ENCODE measurements at regions not wholly inside any gene's neighbourhood (a gene's known extent, or its start where the extent isn't known, plus 50 kb on each side); places are given as distances from the start of the nearest gene placed in this dataset.

GRCh38 chr3:127448671-127449070, 141.9 kb downstream of the TPRA1 start:
- H3K27ac ChIP-seq (ENCODE audit: low read depth in 2 of 2, low read length in 1 of 2): no peak overlapping the region
- DNase-seq: no peak
- no peak overlapping the region for H3K4me2 ChIP-seq
- H3K36me3 ChIP-seq (replicated peaks in 1 of 2; ENCODE audit: control insufficient read depth in 1 of 2, insufficient read depth in 2 of 2, low read length in 1 of 2): no peaks in the 10 kb centered on the region
- H3K4me1 ChIP-seq (ENCODE audit: control insufficient read depth in 1 of 2, insufficient read depth in 2 of 2, low read depth in 1 of 2, low read length in 1 of 2): peaks cover 0 to 8% of the 10 kb centered on the region in 2 experiments; a peak in 1 of 4 replicates
- H3K27me3 ChIP-seq (ENCODE audit: insufficient read depth): no peaks in the 10 kb centered on the region
- no peak overlapping the region for H3K4me3 ChIP-seq (ENCODE audit: low read depth in 2 of 2, low read length in 1 of 2)
- H3K9me3 ChIP-seq: no peaks in the 10 kb centered on the region
- no peaks in the 10 kb centered on the region for H3K79me2 ChIP-seq (ENCODE audit: insufficient read depth)
- no peaks in the 10 kb centered on the region for H3K9me2 ChIP-seq
- H3K9ac ChIP-seq: no peak overlapping the region
- no peaks in the 10 kb centered on the region for H4K20me1 ChIP-seq (ENCODE audit: insufficient read depth)
- no peak overlapping the region for H2AFZ ChIP-seq (ENCODE audit: low read depth)
- no peak for TF ChIP-seq MXI1 (IDR thresholded peaks at IDR 0.05; ENCODE audit: low read depth, low read length)
- no peak for TF ChIP-seq NFIC (IDR thresholded peaks at IDR 0.05; ENCODE audit: borderline replicate concordance)
- TF ChIP-seq, protein P1, sequence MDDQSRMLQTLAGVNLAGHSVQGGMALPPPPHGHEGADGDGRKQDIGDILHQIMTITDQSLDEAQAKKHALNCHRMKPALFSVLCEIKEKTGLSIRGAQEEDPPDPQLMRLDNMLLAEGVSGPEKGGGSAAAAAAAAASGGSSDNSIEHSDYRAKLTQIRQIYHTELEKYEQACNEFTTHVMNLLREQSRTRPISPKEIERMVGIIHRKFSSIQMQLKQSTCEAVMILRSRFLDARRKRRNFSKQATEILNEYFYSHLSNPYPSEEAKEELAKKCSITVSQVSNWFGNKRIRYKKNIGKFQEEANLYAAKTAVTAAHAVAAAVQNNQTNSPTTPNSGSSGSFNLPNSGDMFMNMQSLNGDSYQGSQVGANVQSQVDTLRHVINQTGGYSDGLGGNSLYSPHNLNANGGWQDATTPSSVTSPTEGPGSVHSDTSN (IDR thresholded peaks at IDR 0.05): no peak
- TF ChIP-seq, protein P2, sequence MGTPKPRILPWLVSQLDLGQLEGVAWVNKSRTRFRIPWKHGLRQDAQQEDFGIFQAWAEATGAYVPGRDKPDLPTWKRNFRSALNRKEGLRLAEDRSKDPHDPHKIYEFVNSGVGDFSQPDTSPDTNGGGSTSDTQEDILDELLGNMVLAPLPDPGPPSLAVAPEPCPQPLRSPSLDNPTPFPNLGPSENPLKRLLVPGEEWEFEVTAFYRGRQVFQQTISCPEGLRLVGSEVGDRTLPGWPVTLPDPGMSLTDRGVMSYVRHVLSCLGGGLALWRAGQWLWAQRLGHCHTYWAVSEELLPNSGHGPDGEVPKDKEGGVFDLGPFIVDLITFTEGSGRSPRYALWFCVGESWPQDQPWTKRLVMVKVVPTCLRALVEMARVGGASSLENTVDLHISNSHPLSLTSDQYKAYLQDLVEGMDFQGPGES (IDR thresholded peaks at IDR 0.05; ENCODE audit: low read depth, low read length): no peak
- TF ChIP-seq ELF1 (IDR thresholded peaks at IDR 0.05): no peak
- TF ChIP-seq JUND (IDR thresholded peaks at IDR 0.05): no peak
- TF ChIP-seq FOXM1 (IDR thresholded peaks at IDR 0.05; ENCODE audit: low read depth): no peak
- TF ChIP-seq, protein P3, sequence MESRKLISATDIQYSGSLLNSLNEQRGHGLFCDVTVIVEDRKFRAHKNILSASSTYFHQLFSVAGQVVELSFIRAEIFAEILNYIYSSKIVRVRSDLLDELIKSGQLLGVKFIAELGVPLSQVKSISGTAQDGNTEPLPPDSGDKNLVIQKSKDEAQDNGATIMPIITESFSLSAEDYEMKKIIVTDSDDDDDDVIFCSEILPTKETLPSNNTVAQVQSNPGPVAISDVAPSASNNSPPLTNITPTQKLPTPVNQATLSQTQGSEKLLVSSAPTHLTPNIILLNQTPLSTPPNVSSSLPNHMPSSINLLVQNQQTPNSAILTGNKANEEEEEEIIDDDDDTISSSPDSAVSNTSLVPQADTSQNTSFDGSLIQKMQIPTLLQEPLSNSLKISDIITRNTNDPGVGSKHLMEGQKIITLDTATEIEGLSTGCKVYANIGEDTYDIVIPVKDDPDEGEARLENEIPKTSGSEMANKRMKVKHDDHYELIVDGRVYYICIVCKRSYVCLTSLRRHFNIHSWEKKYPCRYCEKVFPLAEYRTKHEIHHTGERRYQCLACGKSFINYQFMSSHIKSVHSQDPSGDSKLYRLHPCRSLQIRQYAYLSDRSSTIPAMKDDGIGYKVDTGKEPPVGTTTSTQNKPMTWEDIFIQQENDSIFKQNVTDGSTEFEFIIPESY (IDR thresholded peaks at IDR 0.05; ENCODE audit: borderline replicate concordance, low read depth): no peak
- no peak for TF ChIP-seq TEAD4 (IDR thresholded peaks at IDR 0.05; ENCODE audit: borderline replicate concordance, insufficient read depth)
- no peak for TF ChIP-seq SMC3 (IDR thresholded peaks at IDR 0.05; ENCODE audit: low read depth, low read length)
- TF ChIP-seq MEF2A (IDR thresholded peaks at IDR 0.05; ENCODE audit: borderline replicate concordance, low read depth): no peak
- TF ChIP-seq, protein P4, sequence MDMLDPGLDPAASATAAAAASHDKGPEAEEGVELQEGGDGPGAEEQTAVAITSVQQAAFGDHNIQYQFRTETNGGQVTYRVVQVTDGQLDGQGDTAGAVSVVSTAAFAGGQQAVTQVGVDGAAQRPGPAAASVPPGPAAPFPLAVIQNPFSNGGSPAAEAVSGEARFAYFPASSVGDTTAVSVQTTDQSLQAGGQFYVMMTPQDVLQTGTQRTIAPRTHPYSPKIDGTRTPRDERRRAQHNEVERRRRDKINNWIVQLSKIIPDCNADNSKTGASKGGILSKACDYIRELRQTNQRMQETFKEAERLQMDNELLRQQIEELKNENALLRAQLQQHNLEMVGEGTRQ (IDR thresholded peaks at IDR 0.05; ENCODE audit: borderline replicate concordance, low read depth, low read length): no peak
- no peak for TF ChIP-seq POLR2AphosphoS5 (IDR thresholded peaks at IDR 0.05; ENCODE audit: low read depth, low read length)
- TF ChIP-seq FOSL2 (IDR thresholded peaks at IDR 0.05; ENCODE audit: borderline replicate concordance, low read depth): no peak
- TF ChIP-seq GATA2 (CRISPR knock-in tag; IDR thresholded peaks at IDR 0.05): no peak
- no peak for TF ChIP-seq YY1 (IDR thresholded peaks at IDR 0.05; ENCODE audit: low read depth)
- TF ChIP-seq NRF1 (IDR thresholded peaks at IDR 0.05; ENCODE audit: low read depth, low read length): no peak
- ChIA-PET POLR2A (no interaction called here), CTCF (interaction anchor here (1.6 to 2.2 kb wide), 2 partner anchors 447 to 697 kb away, joined by 5 to 8 read pairs; no protein-coding TSS in a partner anchor)
- no peaks in the 10 kb centered on the region for H3F3A ChIP-seq (replicated peaks; ENCODE audit: insufficient read depth)
- 49% methylated on average over 3 of the region's 3 CpGs for WGBS (ENCODE audit: low lambda C conversion rate)

All from SK-N-SH (cell line).